ENCODE measurements at regions not wholly inside any gene's neighbourhood (a gene's known extent, or its start where the extent isn't known, plus 50 kb on each side); places are given as distances from the start of the nearest gene placed in this dataset.

DNA sequence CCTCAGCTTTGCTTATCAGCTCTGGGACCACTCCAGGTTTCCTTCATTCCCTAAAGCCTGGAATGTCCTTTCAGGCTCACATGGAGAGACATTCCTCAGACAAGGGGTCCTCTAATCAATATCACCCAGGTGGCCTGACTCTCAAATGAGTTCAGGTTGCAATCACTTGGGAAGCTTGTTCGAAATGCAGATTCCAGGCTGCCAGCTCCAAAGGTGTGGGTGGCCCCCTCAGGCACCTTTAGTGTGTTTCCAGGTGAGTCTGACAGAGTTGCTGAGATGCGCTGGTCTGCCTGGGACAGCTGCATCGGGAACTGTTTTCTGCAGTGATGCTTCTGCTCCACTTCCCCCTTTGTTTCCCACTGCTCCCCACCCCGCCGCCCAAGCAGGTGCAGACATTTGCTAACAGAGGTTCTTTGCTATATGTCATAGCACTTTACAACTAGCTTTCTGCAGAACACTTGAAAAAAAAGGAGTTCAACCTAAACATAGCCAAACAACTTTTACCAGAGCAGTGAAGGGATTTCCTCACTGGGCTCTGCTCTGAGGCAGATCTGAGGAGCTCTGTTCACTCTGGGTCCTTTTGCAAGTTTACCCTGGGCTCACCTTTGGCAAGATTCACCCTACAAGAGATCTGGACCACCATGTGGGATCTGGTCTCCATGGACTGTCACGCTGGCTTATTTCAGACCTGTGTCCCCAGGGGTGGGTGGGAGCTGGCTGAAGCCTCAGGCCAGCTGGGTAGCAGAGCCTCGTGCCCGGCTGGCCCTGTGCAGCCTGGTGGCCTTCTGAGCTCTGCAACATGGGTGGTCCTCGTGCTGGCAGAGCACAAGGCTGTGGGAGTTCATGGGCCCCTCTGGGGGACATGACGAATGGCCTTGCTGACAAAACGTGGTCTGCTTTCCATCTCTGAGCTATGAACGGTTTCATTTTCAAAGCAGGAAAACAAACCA lies 539.6 kb downstream of the CCDC171 start:
- TF ChIP-seq, protein P1, sequence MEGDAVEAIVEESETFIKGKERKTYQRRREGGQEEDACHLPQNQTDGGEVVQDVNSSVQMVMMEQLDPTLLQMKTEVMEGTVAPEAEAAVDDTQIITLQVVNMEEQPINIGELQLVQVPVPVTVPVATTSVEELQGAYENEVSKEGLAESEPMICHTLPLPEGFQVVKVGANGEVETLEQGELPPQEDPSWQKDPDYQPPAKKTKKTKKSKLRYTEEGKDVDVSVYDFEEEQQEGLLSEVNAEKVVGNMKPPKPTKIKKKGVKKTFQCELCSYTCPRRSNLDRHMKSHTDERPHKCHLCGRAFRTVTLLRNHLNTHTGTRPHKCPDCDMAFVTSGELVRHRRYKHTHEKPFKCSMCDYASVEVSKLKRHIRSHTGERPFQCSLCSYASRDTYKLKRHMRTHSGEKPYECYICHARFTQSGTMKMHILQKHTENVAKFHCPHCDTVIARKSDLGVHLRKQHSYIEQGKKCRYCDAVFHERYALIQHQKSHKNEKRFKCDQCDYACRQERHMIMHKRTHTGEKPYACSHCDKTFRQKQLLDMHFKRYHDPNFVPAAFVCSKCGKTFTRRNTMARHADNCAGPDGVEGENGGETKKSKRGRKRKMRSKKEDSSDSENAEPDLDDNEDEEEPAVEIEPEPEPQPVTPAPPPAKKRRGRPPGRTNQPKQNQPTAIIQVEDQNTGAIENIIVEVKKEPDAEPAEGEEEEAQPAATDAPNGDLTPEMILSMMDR (IDR thresholded peaks at IDR 0.05; ENCODE audit: borderline replicate concordance, extremely low read depth, low read length, poor library complexity, severe bottlenecking) = no peak
- TF ChIP-seq EZH2 (IDR thresholded peaks at IDR 0.05; ENCODE audit: borderline replicate concordance, low read depth, low read length, severe bottlenecking) = no peak

Measured in DND-41 (cell line).